Ishikawa (cell line): ENCODE measurements at regions not wholly inside any gene's neighbourhood (a gene's known extent, or its start where the extent isn't known, plus 50 kb on each side); places are given as distances from the start of the nearest gene placed in this dataset.

Source experiments
- TAF1 ChIP-seq: IDR thresholded peaks from 2 replicates; pipeline ENCODE4 v1.6.1; 2012; ENCODE audit warnings: low read depth, mild to moderate bottlenecking
- TF ChIP-seq, protein P1 (sequence below): IDR thresholded peaks from 2 replicates; pipeline ENCODE4 v1.6.1; 2012

GRCh38 chr14:100438271-100438670, 115.1 kb downstream of the SLC25A47 start:
- TF ChIP-seq TAF1, result no peak
- TF ChIP-seq, protein P1, sequence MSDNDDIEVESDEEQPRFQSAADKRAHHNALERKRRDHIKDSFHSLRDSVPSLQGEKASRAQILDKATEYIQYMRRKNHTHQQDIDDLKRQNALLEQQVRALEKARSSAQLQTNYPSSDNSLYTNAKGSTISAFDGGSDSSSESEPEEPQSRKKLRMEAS, result no peak
